Aorta (tissue), 5 donors: ENCODE measurements at regions not wholly inside any gene's neighbourhood (a gene's known extent, or its start where the extent isn't known, plus 50 kb on each side); places are given as distances from the start of the nearest gene placed in this dataset.

Source experiments
- ATAC-seq: fragments of 200-7000 bp; cut with Tn5 transposase; one replicate; pipeline ENCODE4 v1.9.1; 2022; ENCODE audit warnings: moderate library complexity; ENCODE audit not compliant: low FRiP score
- DNase-seq, 2 donors: peaks; one replicate each; pipeline ENCODE4 v3.0.0-alpha.2; 2020
- H3K27ac ChIP-seq, 2 donors: one replicate each; pipeline ENCODE4 v1.5.1; 2013; ENCODE audit warnings: low read length in 2 of 2, mild to moderate bottlenecking in 2 of 2, moderate library complexity in 2 of 2, control low read depth in 1 of 2, inconsistent platforms in 1 of 2, low read depth in 1 of 2
- H3K27me3 ChIP-seq, 2 donors: one replicate each; pipeline ENCODE4 v1.6.1; 2013; ENCODE audit warnings: control low read depth in 1 of 2, low read length in 1 of 2, mild to moderate bottlenecking in 1 of 2, moderate library complexity in 1 of 2; ENCODE audit not compliant: insufficient read depth in 2 of 2, control insufficient read depth in 1 of 2
- H3K36me3 ChIP-seq, 2 donors: one replicate each; pipeline ENCODE4 v1.6.1; 2013; ENCODE audit warnings: control low read depth in 1 of 2, low read length in 1 of 2, mild to moderate bottlenecking in 1 of 2; ENCODE audit not compliant: insufficient read depth in 2 of 2, control insufficient read depth in 1 of 2
- H3K4me1 ChIP-seq, 2 donors: one replicate each; pipeline ENCODE4 v1.6.1; 2013; ENCODE audit warnings: low read length in 2 of 2, control low read depth in 1 of 2, mild to moderate bottlenecking in 1 of 2, moderate library complexity in 1 of 2; ENCODE audit not compliant: insufficient read depth in 2 of 2, control insufficient read depth in 1 of 2
- H3K4me3 ChIP-seq, 2 donors: one replicate each; pipeline ENCODE4 v1.5.1; 2013; ENCODE audit warnings: low read length in 2 of 2, control low read depth in 1 of 2, mild to moderate bottlenecking in 1 of 2
- H3K9me3 ChIP-seq: one replicate; pipeline ENCODE4 v1.6.1; 2013; ENCODE audit warnings: mild to moderate bottlenecking, low read length; ENCODE audit not compliant: control insufficient read depth
- WGBS, 2 donors: extraction: QIAGEN DNeasy Blood & Tissue Kit; methylation state at CpG; one replicate each; pipeline ENCODE4 v1.1.7; 2013; 5-methylcytosine and 5-hydroxymethylcytosine counted together
- intact Hi-C, 2 donors: fragments of 100-400 bp; cut with DNase I; formaldehyde crosslinking; loops; one replicate each; pipeline versions ENCODE4 v1.14.2 to v1.15.0; 2022
- donor health status: healthy with polysubstance abuse.
- donor health status: Bipolar disorder and iron deficiency.
- donor health status: DM: no; HTN: no; CAD: no.
- donor health status: DM: no; HTN: no; CAD: no.
- donor health status: DM: yes; HTN: yes; CAD: no.

DNA sequence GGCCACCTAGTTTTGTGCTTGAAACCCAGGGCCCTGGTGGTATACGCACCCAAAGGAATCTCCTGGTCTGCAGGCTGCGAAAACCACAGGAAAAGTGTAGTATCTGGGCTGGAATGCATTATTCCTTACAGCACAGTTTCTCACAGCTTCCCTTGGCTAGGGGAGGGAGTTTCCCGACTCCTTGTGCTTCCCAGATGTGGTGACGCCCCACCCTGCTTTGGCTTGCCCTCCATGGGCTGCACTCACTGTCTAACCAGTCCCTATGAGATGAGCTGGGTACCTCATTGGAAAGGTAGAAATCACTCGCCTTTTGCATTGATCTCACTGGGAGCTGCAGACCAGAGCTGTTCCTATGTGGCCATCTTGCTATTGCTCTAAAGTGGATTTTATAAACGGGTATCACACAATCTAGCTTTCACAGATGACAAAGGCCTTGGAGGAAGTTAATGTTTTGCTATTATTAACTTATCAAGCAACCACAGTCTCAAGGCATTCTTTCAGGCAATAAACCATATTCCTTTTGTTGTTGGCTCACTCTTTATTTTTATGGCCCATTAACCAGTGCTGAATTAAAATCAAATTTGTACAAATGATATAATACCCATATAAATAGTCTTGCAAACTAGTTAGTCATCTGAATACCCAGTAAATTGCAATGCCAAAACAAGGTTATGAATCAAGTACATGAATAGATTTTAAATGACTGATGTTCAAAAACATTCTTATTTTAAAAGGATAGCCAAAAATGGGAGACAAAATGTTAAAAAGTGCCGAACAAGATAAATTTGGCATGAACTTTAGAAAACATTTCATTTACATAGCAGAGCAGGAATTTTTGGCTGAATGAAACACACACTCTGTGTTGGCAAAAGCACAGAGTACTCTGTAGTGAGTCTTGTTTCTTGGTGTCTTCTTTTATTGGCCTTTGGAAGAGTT is 475.4 kb upstream of the ARGLU1 start:
- peak; percentile 67 to 73 for DNase-seq
- intact Hi-C loops, result no loop called here

GRCh38 chr13:107035778-107036177 is 467.8 kb upstream of the ARGLU1 start:
- H3K27me3 ChIP-seq, result no peaks in the 10 kb centered on the region
- no peaks in the 10 kb centered on the region for H3K36me3 ChIP-seq
- no peak overlapping the region for H3K27ac ChIP-seq
- ATAC-seq (no peak), DNase-seq (no peak)
- intact Hi-C loops, result loop anchor here in 1 of 2 donors (10.0 kb wide), 1 partner anchor 471 kb away; the partner anchor contains the start of gene ARGLU1
- H3K4me3 ChIP-seq, result no peak overlapping the region
- no peaks in the 10 kb centered on the region for H3K4me1 ChIP-seq
- WGBS, 2 donors, result 36% methylated on average over 2 of the region's 2 CpGs
- H3K9me3 ChIP-seq, result no peaks in the 10 kb centered on the region

More for the DNA sequence above, 475.4 kb upstream of the ARGLU1 start:
- H3K36me3 ChIP-seq, result no peaks in the 10 kb centered on the region
- no peak overlapping the region for H3K4me3 ChIP-seq
- peak overlapping the region in 1 of 2 donors; percentile 96 for H3K27ac ChIP-seq
- 8 to 18% methylated on average over 7 of the region's 7 CpGs for WGBS, 2 donors
- peaks cover 3 to 4% of the 10 kb centered on the region in 2 donors for H3K4me1 ChIP-seq
- no peaks in the 10 kb centered on the region for H3K27me3 ChIP-seq
- ATAC-seq, result peak; percentile 79
- no peaks in the 10 kb centered on the region for H3K9me3 ChIP-seq

DNA sequence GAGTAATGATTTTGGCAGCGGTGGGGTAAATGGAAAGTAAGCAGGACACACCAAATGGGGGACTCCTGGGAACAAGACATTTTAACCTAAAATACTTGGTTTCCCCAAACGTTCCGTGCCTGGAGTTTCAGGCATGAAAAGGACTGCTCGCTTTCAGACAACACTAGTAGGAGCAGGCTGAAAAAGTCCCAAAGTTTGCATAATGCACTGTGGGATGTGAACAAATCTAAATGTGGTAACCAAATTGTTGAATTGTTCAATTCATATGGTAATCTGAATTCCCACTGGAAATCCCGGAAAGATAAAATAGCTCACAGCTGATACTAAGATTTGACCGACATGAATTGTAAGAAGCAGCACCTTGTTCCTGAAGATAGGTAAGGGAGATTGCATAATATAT is 467.2 kb upstream of the ARGLU1 start:
- no peaks in the 10 kb centered on the region for H3K36me3 ChIP-seq
- H3K9me3 ChIP-seq, result no peaks in the 10 kb centered on the region
- no peak overlapping the region for H3K27ac ChIP-seq
- intact Hi-C loops, result loop anchor here in 1 of 2 donors (10.0 kb wide), 1 partner anchor 470 kb away; the partner anchor contains the start of gene ARGLU1
- no peaks in the 10 kb centered on the region for H3K27me3 ChIP-seq
- no peaks in the 10 kb centered on the region for H3K4me1 ChIP-seq
- ATAC-seq, result no peak
- H3K4me3 ChIP-seq, result no peak overlapping the region
- WGBS, 2 donors, result 87 to 88% methylated on average over 6 of the region's 6 CpGs
- DNase-seq, result no peak

- no peaks in the 10 kb centered on the region for H3K9me3 ChIP-seq
- DNase-seq, result no peak
- no peaks in the 10 kb centered on the region for H3K36me3 ChIP-seq
- intact Hi-C loops, result loop anchor here in 1 of 2 donors (10.0 kb wide), 1 partner anchor 470 kb away; the partner anchor contains the start of gene ARGLU1
- H3K4me3 ChIP-seq, result no peak overlapping the region
- 97 to 98% methylated on average over 17 of the region's 17 CpGs for WGBS, 2 donors
- H3K27ac ChIP-seq, result no peak overlapping the region
- ATAC-seq, result no peak
- H3K4me1 ChIP-seq, result no peaks in the 10 kb centered on the region
- no peaks in the 10 kb centered on the region for H3K27me3 ChIP-seq
These were observed 466.4 kb upstream of the ARGLU1 start for GRCh38 chr13:107034236-107034872.

DNA sequence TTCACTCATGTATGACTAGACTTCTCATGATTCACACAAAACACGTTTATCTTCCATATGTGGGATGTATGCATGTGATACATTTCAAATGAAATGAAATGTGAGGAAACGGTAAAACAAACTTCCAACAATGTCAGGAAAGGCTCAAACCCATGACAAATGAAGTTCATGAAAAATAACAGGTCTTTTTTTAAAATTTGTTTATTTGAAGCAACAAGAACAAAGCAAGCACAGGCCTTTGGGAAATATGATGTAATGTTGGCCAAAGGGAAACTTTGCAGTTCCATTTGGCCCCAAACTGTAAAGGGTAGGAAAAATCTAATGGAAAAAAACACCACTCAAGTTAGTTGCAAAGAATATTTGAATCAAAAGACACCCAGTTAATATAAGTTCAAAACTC is 463.8 kb upstream of the ARGLU1 start:
- Histone ChIP-seq H3K9me3 (no peaks in the 10 kb centered on the region), H3K36me3 (no peaks in the 10 kb centered on the region), H3K4me3 (no peak overlapping the region), H3K4me1 (no peaks in the 10 kb centered on the region), H3K27me3 (no peaks in the 10 kb centered on the region), H3K27ac (no peak overlapping the region)
- intact Hi-C loops, result loop anchor here in 1 of 2 donors (10.0 kb wide), 1 partner anchor 467 kb away; the partner anchor contains the start of gene ARGLU1
- 15 to 23% methylated on average over 2 of the region's 2 CpGs for WGBS, 2 donors
- no peak for ATAC-seq
- no peak for DNase-seq

DNA sequence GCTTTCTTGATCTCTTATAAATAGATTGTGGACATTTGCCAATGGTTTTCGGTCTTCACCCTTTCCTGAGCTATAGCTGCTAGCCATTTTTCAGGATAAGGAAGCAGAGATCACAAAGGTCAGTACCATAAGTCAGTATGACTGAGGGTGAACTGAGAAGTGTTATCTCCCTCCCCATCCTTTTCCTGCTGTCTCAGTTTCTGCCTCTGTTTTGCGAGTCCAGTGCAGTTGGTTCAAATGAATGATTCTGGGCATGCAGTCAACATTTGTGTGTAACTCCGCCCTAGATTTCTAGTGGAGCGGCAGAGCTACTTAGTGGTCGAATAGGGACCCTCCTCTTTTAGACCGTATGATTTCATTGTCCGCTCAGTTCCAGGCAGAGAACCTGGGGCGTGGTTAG is 460.8 kb upstream of the ARGLU1 start:
- peaks cover 2% of the 10 kb centered on the region for H3K9me3 ChIP-seq
- no peaks in the 10 kb centered on the region for H3K4me1 ChIP-seq
- H3K4me3 ChIP-seq, result no peak overlapping the region
- H3K36me3 ChIP-seq, result no peaks in the 10 kb centered on the region
- 90 to 94% methylated on average over 8 of the region's 8 CpGs for WGBS, 2 donors
- DNase-seq, result no peak
- H3K27me3 ChIP-seq, result no peaks in the 10 kb centered on the region
- intact Hi-C loops, result no loop called here
- H3K27ac ChIP-seq, result no peak overlapping the region
- no peak for ATAC-seq

GRCh38 chr13:107025991-107026390 is 458.1 kb upstream of the ARGLU1 start:
- peaks cover 2% of the 10 kb centered on the region for H3K9me3 ChIP-seq
- no peaks in the 10 kb centered on the region for H3K36me3 ChIP-seq
- H3K27ac ChIP-seq, result no peak overlapping the region
- no peak overlapping the region for H3K4me3 ChIP-seq
- intact Hi-C loops, result no loop called here
- H3K4me1 ChIP-seq, result no peaks in the 10 kb centered on the region
- DNase-seq (peak; percentile 90 to 91), ATAC-seq (peak; percentile 88)
- WGBS, 2 donors, result 4 to 9% methylated on average over 1 of the region's 1 CpG
- no peaks in the 10 kb centered on the region for H3K27me3 ChIP-seq

DNA sequence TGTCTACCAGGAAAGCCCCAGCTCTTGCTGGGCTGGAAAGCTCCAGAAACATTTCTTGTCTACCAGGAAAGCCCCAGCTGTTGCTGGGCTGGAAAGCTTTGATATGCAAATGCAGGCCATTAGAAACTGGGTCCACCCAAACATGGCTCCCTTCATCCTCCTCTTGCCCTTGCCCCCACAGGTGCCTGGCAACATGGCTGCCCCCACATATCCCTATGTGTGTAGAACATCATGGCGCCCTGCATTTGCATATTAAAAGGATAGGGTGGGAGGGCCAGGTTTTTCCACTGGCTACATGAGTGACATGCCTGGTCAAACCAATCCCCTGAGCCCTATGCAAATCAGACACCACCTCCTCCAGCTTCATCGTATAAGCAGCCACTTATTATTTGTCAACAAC is 455.4 kb upstream of the ARGLU1 start:
- Histone ChIP-seq H3K27ac (no peak overlapping the region), H3K4me1 (no peaks in the 10 kb centered on the region), H3K36me3 (no peaks in the 10 kb centered on the region), H3K9me3 (peaks cover 2% of the 10 kb centered on the region), H3K4me3 (no peak overlapping the region), H3K27me3 (no peaks in the 10 kb centered on the region)
- DNase-seq, result no peak
- ATAC-seq, result no peak
- WGBS, 2 donors, result 96 to 98% methylated on average over 2 of the region's 2 CpGs
- intact Hi-C loops, result loop anchor here in 1 of 2 donors (5.0 kb wide), 1 partner anchor 101 kb away; no protein-coding TSS in a partner anchor
